Thymus (tissue), 11 donors: ENCODE measurements at regions not wholly inside any gene's neighbourhood (a gene's known extent, or its start where the extent isn't known, plus 50 kb on each side); places are given as distances from the start of the nearest gene placed in this dataset.
"Not testable (repeated sequence)": the region's sequence is repeated elsewhere in the genome, so short reads cannot be mapped to it uniquely, and the experiment has no call there.

Source experiments
- DNase-seq, 9 donors: peaks; one replicate each; pipeline ENCODE4 v3.0.0-alpha.2; 2013; ENCODE audit warnings: low spot score in 9 of 9, low read depth in 6 of 9, missing footprints in 1 of 9
- H3K27ac ChIP-seq, 2 donors: one replicate each; pipeline ENCODE4 v1.5.1; 2013; ENCODE audit warnings: control low read depth in 1 of 2, low read depth in 1 of 2, low read length in 1 of 2, mild to moderate bottlenecking in 1 of 2, moderate library complexity in 1 of 2
- H3K27me3 ChIP-seq, 2 donors: one replicate each; pipeline ENCODE4 v1.5.1; 2013; ENCODE audit warnings: low read length in 1 of 2; ENCODE audit not compliant: control insufficient read depth in 2 of 2, insufficient read depth in 1 of 2
- H3K36me3 ChIP-seq, 2 donors: one replicate each; pipeline ENCODE4 v1.5.1; 2013; ENCODE audit warnings: low read length in 1 of 2, mild to moderate bottlenecking in 1 of 2, moderate library complexity in 1 of 2; ENCODE audit not compliant: control insufficient read depth in 2 of 2, insufficient read depth in 2 of 2
- H3K4me1 ChIP-seq, 2 donors: one replicate each; pipeline ENCODE4 v1.5.1; 2013; ENCODE audit warnings: low read length in 2 of 2; ENCODE audit not compliant: control insufficient read depth in 2 of 2, insufficient read depth in 2 of 2
- H3K4me3 ChIP-seq, 2 donors: one replicate each; pipeline ENCODE4 v1.5.1; 2013; ENCODE audit warnings: low read length in 2 of 2, control low read depth in 1 of 2, mild to moderate bottlenecking in 1 of 2
- H3K9me3 ChIP-seq, 2 donors: one replicate each; pipeline ENCODE4 v1.5.1; 2013; ENCODE audit warnings: low read length in 1 of 2, mild to moderate bottlenecking in 1 of 2; ENCODE audit not compliant: control insufficient read depth in 2 of 2, insufficient read depth in 1 of 2
- WGBS: extraction: QIAGEN DNeasy Blood & Tissue Kit; methylation state at CpG from one replicate; pipeline ENCODE4 v1.1.7; 2013; 5-methylcytosine and 5-hydroxymethylcytosine counted together
- donor health status: healthy.

GRCh38 chr5:126053630-126054029, 369.6 kb upstream of the GRAMD2B start:
- H3K4me3 ChIP-seq, result no peak overlapping the region
- no peak overlapping the region for H3K27ac ChIP-seq
- H3K9me3 ChIP-seq, result peaks cover 0 to 2% of the 10 kb centered on the region in 2 donors
- no peaks in the 10 kb centered on the region for H3K4me1 ChIP-seq
- 92% methylated on average over 2 of the region's 2 CpGs for WGBS
- H3K36me3 ChIP-seq, result no peaks in the 10 kb centered on the region
- DNase-seq, result no peak
- H3K27me3 ChIP-seq, result no peaks in the 10 kb centered on the region

- Histone ChIP-seq H3K36me3 (no peaks in the 10 kb centered on the region), H3K27ac (no peak overlapping the region), H3K4me3 (no peak overlapping the region), H3K27me3 (no peaks in the 10 kb centered on the region), H3K9me3 (peaks cover 0 to 4% of the 10 kb centered on the region in 2 donors), H3K4me1 (no peaks in the 10 kb centered on the region)
- WGBS, result 80% methylated on average over 10 of the region's 10 CpGs
- no peak for DNase-seq
Measured at GRCh38 chr5:126054577-126055347, 368.4 kb upstream of the GRAMD2B start.

DNA sequence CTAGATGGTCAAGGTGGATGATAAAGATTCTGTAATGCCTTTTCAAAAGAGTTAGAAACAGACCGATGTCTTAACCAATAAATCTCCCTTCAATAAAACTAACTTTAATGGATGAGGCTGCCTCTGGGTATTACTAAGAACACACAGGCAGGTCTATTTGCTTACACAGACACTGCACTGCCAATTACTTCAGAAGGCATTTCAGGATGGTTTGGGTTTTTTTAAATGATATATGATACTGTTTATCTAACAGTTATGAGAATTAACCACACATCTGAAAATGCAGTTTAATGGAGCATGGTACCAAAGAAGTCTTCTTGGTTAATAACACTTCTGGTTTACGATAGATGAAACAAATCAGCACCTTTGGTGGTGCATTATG, 367.9 kb upstream of the GRAMD2B start:
- no peaks in the 10 kb centered on the region for H3K36me3 ChIP-seq
- 90% methylated on average over 2 of the region's 2 CpGs for WGBS
- H3K4me3 ChIP-seq, result no peak overlapping the region
- peaks cover 0 to 4% of the 10 kb centered on the region in 2 donors for H3K9me3 ChIP-seq
- H3K27me3 ChIP-seq, result no peaks in the 10 kb centered on the region
- H3K27ac ChIP-seq, result no peak overlapping the region
- no peaks in the 10 kb centered on the region for H3K4me1 ChIP-seq
- no peak for DNase-seq

DNA sequence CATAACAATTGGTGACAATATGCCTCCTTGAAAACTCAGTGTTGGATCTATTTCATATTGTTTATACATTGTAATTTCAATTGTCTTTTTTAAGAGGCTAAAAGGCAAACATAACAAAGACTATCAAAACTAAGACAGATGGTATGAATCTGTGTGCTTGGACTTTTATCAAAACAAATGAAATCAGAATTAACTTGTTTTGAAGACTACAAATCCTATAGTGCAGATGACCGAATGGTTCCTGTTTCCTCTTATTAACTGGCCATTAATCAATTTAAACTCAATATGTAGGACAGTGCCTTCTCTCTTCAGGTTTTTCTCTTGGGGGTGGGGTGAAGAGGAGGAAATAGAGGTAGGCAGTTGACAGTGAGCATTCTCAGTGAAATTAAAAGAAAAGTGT, 366.9 kb upstream of the GRAMD2B start:
- Histone ChIP-seq H3K36me3 (no peaks in the 10 kb centered on the region), H3K4me1 (no peaks in the 10 kb centered on the region), H3K9me3 (peaks cover 0 to 4% of the 10 kb centered on the region in 2 donors), H3K27me3 (no peaks in the 10 kb centered on the region), H3K27ac (no peak overlapping the region), H3K4me3 (no peak overlapping the region)
- WGBS, result 92% methylated on average over 1 of the region's 1 CpG
- DNase-seq, result no peak

DNA sequence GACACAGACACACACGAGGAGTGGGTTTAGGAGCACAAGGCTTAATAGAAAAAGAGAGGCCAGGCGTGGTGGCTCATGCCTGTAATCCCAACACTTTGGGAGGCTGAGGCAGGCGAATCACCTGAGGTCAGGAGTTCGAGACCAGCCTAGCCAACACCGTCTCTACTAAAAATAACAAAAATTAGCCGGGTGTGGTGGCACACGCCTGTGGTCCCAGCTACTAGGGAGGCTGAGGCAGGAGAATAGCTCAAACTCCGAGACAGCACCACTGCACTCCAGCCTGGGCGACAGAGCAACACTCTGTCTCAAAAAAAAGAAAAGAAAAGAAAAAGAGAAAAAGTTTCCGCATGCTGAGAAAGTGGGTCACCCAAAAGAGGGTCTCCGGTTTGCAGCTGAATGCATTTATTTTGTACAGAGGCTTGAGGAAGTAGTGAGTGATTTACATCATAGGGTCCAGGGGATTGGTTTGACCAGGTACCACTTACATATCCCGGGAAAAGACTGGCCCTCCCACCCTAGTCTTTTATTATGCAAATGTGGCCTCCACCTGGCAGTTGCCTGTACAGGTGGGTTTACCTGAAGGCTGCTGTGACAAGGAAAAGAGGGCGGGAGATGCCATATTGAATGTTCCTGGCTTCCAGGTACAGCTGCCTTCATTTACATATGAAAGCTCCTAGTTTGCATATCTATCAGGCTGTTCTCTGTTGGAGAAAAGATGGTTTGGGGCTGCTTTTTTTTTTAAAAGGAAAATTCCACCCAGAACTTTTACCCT, 366.2 kb upstream of the GRAMD2B start:
- no peak overlapping the region for H3K27ac ChIP-seq
- 82% methylated on average over 13 of the region's 13 CpGs for WGBS
- DNase-seq, result no peak

DNA sequence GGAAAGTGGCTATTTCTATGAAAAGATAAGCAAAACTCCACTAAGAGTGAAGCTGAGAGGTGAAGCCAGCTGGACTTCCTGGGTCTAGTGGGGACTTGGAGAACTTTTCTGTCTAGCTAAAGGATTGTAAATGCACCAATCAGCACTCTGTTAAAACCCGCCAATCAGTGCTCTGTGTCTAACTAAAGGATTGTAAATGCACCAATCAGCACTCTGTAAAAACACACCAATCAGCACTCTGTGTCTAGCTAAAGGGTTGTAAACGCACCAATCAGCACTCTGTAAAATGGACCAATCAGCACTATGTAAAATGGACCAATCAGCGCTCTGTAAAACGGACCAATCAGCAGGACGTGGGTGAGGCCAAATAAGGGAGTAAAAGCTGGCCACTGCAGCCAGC, 364.8 kb upstream of the GRAMD2B start:
- not testable (repeated sequence) for H3K27me3 ChIP-seq, DNase-seq, H3K4me1 ChIP-seq, H3K36me3 ChIP-seq, H3K27ac ChIP-seq, H3K9me3 ChIP-seq, H3K4me3 ChIP-seq
- 96% methylated on average over 5 of the region's 5 CpGs for WGBS

More for the DNA sequence above, 366.2 kb upstream of the GRAMD2B start:
- H3K4me3 ChIP-seq, result no peak overlapping the region
- peaks cover 0 to 4% of the 10 kb centered on the region in 2 donors for H3K9me3 ChIP-seq
- no peaks in the 10 kb centered on the region for H3K4me1 ChIP-seq
- no peaks in the 10 kb centered on the region for H3K36me3 ChIP-seq
- no peaks in the 10 kb centered on the region for H3K27me3 ChIP-seq

DNA sequence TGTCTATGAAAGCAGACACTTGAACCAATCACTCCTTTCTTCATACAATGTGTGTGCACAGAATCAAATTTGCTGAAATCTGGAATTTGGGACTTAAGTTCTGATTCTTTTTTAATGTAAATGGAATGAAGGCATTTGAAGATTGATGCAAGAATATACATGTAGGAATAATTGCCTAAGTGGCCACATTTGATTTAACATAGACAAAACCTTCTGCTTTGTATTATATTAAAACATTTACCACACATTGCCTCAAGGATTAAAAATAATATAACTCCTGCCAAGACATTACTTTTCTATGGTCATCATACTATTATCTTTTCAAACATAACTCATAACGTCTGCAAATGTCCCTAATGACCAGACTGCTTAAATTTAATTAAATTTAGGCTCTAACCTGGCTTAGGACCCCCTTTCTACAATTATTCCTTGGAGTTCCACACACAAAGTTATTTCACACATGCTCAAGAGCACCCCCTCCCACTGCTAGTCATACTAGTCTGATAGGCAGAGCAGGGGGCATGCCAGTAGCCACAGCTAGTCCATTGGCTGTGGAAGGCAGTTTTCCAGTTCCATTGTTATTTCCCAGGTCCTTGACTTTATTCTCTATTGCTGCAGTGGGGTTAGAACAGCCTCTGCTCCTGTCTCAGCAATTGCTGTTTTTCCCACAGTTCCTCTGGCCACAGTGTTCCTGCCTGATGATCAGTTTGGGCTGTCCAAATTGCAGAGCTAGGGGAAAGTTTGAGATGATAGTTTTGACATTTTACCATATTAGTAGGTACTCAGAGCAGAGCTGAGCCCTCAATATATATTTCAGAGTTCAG, 360.6 kb upstream of the GRAMD2B start:
- Histone ChIP-seq H3K36me3 (no peaks in the 10 kb centered on the region), H3K4me1 (peaks cover 0 to 4% of the 10 kb centered on the region in 2 donors), H3K9me3 (peaks cover 1 to 4% of the 10 kb centered on the region in 2 donors), H3K27me3 (no peaks in the 10 kb centered on the region), H3K27ac (no peak overlapping the region), H3K4me3 (no peak overlapping the region)
- no peak for DNase-seq
- 38% methylated on average over 1 of the region's 1 CpG for WGBS

DNA sequence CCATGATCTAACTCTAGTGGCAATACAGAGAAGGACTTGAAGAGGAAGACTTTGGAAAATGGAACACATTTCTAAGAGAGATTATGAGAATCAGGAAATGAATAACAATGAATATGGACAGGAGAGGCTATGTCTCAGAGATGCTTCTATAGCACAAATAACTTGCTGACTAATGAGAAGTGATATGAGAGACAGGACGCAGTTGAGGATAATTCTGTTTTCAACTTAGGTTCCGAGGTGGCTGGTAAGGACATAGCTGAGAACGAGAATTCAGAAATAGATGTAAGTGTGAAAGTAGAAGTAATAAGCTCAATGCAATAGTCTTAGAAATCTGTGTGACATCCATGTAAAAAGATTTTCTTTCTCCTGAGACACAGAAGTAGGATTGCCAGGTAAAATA, 358.1 kb upstream of the GRAMD2B start:
- 98% methylated on average over 3 of the region's 3 CpGs for WGBS
- H3K36me3 ChIP-seq, result no peaks in the 10 kb centered on the region
- H3K27ac ChIP-seq, result no peak overlapping the region
- peaks cover 0 to 4% of the 10 kb centered on the region in 2 donors for H3K4me1 ChIP-seq
- peaks cover 0 to 1% of the 10 kb centered on the region in 2 donors for H3K9me3 ChIP-seq
- no peak for DNase-seq
- H3K4me3 ChIP-seq, result no peak overlapping the region
- H3K27me3 ChIP-seq, result no peaks in the 10 kb centered on the region

GRCh38 chr5:126066836-126067235, 356.4 kb upstream of the GRAMD2B start:
- no peak overlapping the region for H3K27ac ChIP-seq
- DNase-seq, result no peak
- peaks cover 0 to 1% of the 10 kb centered on the region in 2 donors for H3K9me3 ChIP-seq
- H3K27me3 ChIP-seq, result no peaks in the 10 kb centered on the region
- no peaks in the 10 kb centered on the region for H3K36me3 ChIP-seq
- 69% methylated on average over 4 of the region's 4 CpGs for WGBS
- H3K4me1 ChIP-seq, result peaks cover 0 to 4% of the 10 kb centered on the region in 2 donors
- no peak overlapping the region for H3K4me3 ChIP-seq
